Stimulated activated CD4-positive, alpha-beta T cell treated with anti-CD3 and anti-CD28 coated beads, Interleukin-15, amount 100 ng/mL, for 48 hours (primary cell): ENCODE measurements at regions not wholly inside any gene's neighbourhood (a gene's known extent, or its start where the extent isn't known, plus 50 kb on each side); places are given as distances from the start of the nearest gene placed in this dataset.

Experiments
- DNase-seq, 2 donors: peaks; one replicate each; pipeline ENCODE4 v3.0.0-alpha.2; 2020; ENCODE audit warnings: low read depth in 2 of 2

GRCh38 chr6:154885214-154885613 lies 109.9 kb upstream of the TIAM2 start:
- DNase-seq, result no peak

GRCh38 chr6:154886016-154886415 lies 109.1 kb upstream of the TIAM2 start:
- no peak for DNase-seq

GRCh38 chr6:154886471-154886870 lies 108.6 kb upstream of the TIAM2 start:
- no peak for DNase-seq

GRCh38 chr6:154887051-154887450 lies 108.1 kb upstream of the TIAM2 start:
- DNase-seq, result no peak

- no peak for DNase-seq
Observed at GRCh38 chr6:154888421-154889295, 106.5 kb upstream of the TIAM2 start.

GRCh38 chr6:154890874-154891273 lies 104.2 kb upstream of the TIAM2 start:
- DNase-seq, result no peak

- no peak for DNase-seq
Observed at GRCh38 chr6:154891901-154892300, 103.2 kb upstream of the TIAM2 start.

GRCh38 chr6:154893917-154894316 lies 101.2 kb upstream of the TIAM2 start:
- DNase-seq, result no peak

GRCh38 chr6:154894902-154895301 lies 100.2 kb upstream of the TIAM2 start:
- no peak for DNase-seq

- no peak for DNase-seq
Observed at GRCh38 chr6:154895841-154896240, 99.3 kb upstream of the TIAM2 start.

GRCh38 chr6:154898821-154899220 lies 96.3 kb upstream of the TIAM2 start:
- no peak for DNase-seq

GRCh38 chr6:154899824-154900463 lies 95.2 kb upstream of the TIAM2 start:
- no peak for DNase-seq

- no peak for DNase-seq
Observed at GRCh38 chr6:154901876-154902552, 93.1 kb upstream of the TIAM2 start.

GRCh38 chr6:154907291-154907690 lies 87.8 kb upstream of the TIAM2 start:
- no peak for DNase-seq

- no peak for DNase-seq
Observed at GRCh38 chr6:154908723-154909122, 86.4 kb upstream of the TIAM2 start.

- DNase-seq, result no peak
Observed at GRCh38 chr6:154909311-154909710, 85.8 kb upstream of the TIAM2 start.

- no peak for DNase-seq
Observed at GRCh38 chr6:154909821-154910220, 85.3 kb upstream of the TIAM2 start.

GRCh38 chr6:154914288-154914687 lies 80.8 kb upstream of the TIAM2 start:
- no peak for DNase-seq

GRCh38 chr6:154916857-154917256 lies 78.3 kb upstream of the TIAM2 start:
- DNase-seq, result no peak

- DNase-seq, result no peak
Observed at GRCh38 chr6:154917941-154918340, 77.2 kb upstream of the TIAM2 start.

GRCh38 chr6:154919806-154920205 lies 75.3 kb upstream of the TIAM2 start:
- DNase-seq, result no peak

- no peak for DNase-seq
Observed at GRCh38 chr6:154920495-154921200, 74.5 kb upstream of the TIAM2 start.
